HCT116 (cell line): ENCODE measurements at regions not wholly inside any gene's neighbourhood (a gene's known extent, or its start where the extent isn't known, plus 50 kb on each side); places are given as distances from the start of the nearest gene placed in this dataset.

Experiments
- ATAC-seq: fragments of 200-7000 bp; cut with Tn5 transposase; 2 replicates; pipeline ENCODE4 v1.9.1; 2020; ENCODE audit warnings: mild to moderate bottlenecking, moderate library complexity
- BruUV-seq: library from RNA; stranded (reverse); fragments of 400-500 nt; replicated peaks from 2 replicates; lab custom pipeline; 2021; lab: Mats Ljungman, UMichigan
- CTCF ChIA-PET: fragments of 300-600 bp; sonication (Branson Sonifier 250); formaldehyde crosslinking; loops from one replicate; lab custom pipeline; 2021; ENCODE audit warnings: antibody characterized with exemption; lab: Charles Lee
- POLR2A ChIA-PET: fragments of 300-600, 350-600 bp; sonication (Branson Sonifier 250); formaldehyde crosslinking; loops from one replicate; lab custom pipeline; 2021; ENCODE audit warnings: antibody characterized with exemption; lab: Charles Lee
- RAD21 ChIA-PET, 2 experiments: fragments of 300-600 bp; sonication (Branson Sonifier 250); formaldehyde crosslinking; loops; one replicate each; lab custom pipeline; 2023; ENCODE audit warnings: low total read pairs in 2 of 2; ENCODE audit not compliant: uncharacterized antibody in 2 of 2, unreplicated experiment in 2 of 2, low non-redundant PET in 1 of 2; lab: Charles Lee
- DNase-seq: peaks from one replicate; pipeline ENCODE4 v3.0.0-alpha.2; 2010; ENCODE audit warnings: low read depth, low spot score
- H2AFZ ChIP-seq: fragments of 200-600 bp; shearing (Covaris generic), sonication (generic); 2 replicates; pipeline ENCODE4 v1.6.1; 2017; ENCODE audit warnings: low read depth, mixed run types, mixed read lengths, antibody characterized with exemption, low read length; ENCODE audit not compliant: poor library complexity, severe bottlenecking
- H3K27ac ChIP-seq: 2 replicates; pipeline ENCODE4 v1.5.1; 2012; ENCODE audit warnings: low read depth, low read length
- H3K27me3 ChIP-seq: fragments of 200-600 bp; sonication (generic); 2 replicates; pipeline ENCODE4 v1.6.1; 2016; ENCODE audit warnings: mixed run types, low read length, mixed read lengths; ENCODE audit not compliant: insufficient read depth
- H3K36me3 ChIP-seq, 2 experiments: fragments of 200-500 bp in 1 of 2; fragments of 200-600 bp in 1 of 2; sonication (Bioruptor generic) in 1 of 2; sonication (generic) in 1 of 2; 2 replicates each; pipeline versions ENCODE4 v1.5.1 to v1.6.1; 2014 to 2016; ENCODE audit warnings: low read length in 2 of 2, inconsistent platforms in 1 of 2, mixed read lengths in 1 of 2, mixed run types in 1 of 2; ENCODE audit not compliant: insufficient read depth in 2 of 2, control insufficient read depth in 1 of 2
- H3K4me1 ChIP-seq, 2 experiments: fragments of 200-600 bp in 1 of 2; sonication (generic) in 1 of 2; 2 replicates each; pipeline versions ENCODE4 v1.5.1 to v1.6.1; 2012 to 2017; ENCODE audit warnings: low read length in 2 of 2, inconsistent platforms in 1 of 2, mild to moderate bottlenecking in 1 of 2, mixed read lengths in 1 of 2, mixed run types in 1 of 2, moderate library complexity in 1 of 2; ENCODE audit not compliant: insufficient read depth in 2 of 2, control insufficient read depth in 1 of 2
- H3K4me2 ChIP-seq: fragments of 200-600 bp; sonication (generic); 2 replicates; pipeline ENCODE4 v1.6.1; 2017; ENCODE audit warnings: mixed run types, low read length, mixed read lengths
- H3K4me3 ChIP-seq, 2 experiments: fragments of 200-600 bp in 1 of 2; sonication (generic) in 1 of 2; replicated peaks in 1 of 2; 2 replicates each; pipeline ENCODE4 v1.5.1; 2011 to 2016; ENCODE audit warnings: low read length in 2 of 2, control low read depth in 1 of 2, low read depth in 1 of 2, mild to moderate bottlenecking in 1 of 2, mixed read lengths in 1 of 2, mixed run types in 1 of 2
- H3K79me2 ChIP-seq: fragments of 200-600 bp; sonication (generic); 2 replicates; pipeline ENCODE4 v1.6.1; 2017; ENCODE audit warnings: mild to moderate bottlenecking, mixed run types, low read length, moderate library complexity, mixed read lengths; ENCODE audit not compliant: insufficient read depth
- H3K9ac ChIP-seq: fragments of 200-600 bp; sonication (generic); 2 replicates; pipeline ENCODE4 v1.6.1; 2016; ENCODE audit warnings: low read length, mixed read lengths
- H3K9me2 ChIP-seq: fragments of 200-600 bp; sonication (generic), shearing (Covaris generic); 2 replicates; pipeline ENCODE4 v1.6.1; 2017; ENCODE audit warnings: mixed run types, mild to moderate bottlenecking, moderate library complexity; ENCODE audit not compliant: insufficient read depth
- H3K9me3 ChIP-seq, 2 experiments: fragments of 200-500 bp in 1 of 2; fragments of 200-600 bp in 1 of 2; sonication (Bioruptor generic) in 1 of 2; sonication (generic) in 1 of 2; 2 replicates each; pipeline ENCODE4 v1.6.1; 2014 to 2017; ENCODE audit warnings: low read length in 2 of 2, mixed read lengths in 2 of 2, inconsistent platforms in 1 of 2, low read depth in 1 of 2, mild to moderate bottlenecking in 1 of 2, mixed run types in 1 of 2, moderate library complexity in 1 of 2; ENCODE audit not compliant: control insufficient read depth in 1 of 2, insufficient read depth in 1 of 2
- H4K20me1 ChIP-seq: fragments of 200-600 bp; sonication (generic), shearing (Covaris generic); 2 replicates; pipeline ENCODE4 v1.6.1; 2017; ENCODE audit warnings: mixed run types, mild to moderate bottlenecking, moderate library complexity; ENCODE audit not compliant: insufficient read depth
- ATF3 ChIP-seq: IDR thresholded peaks from 2 replicates; pipeline ENCODE4 v1.6.1; 2012
- CBX3 ChIP-seq: IDR thresholded peaks from 2 replicates; pipeline ENCODE4 v1.6.1; 2012; ENCODE audit warnings: low read depth
- EGR1 ChIP-seq: IDR thresholded peaks from 2 replicates; pipeline ENCODE4 v1.6.1; 2012; ENCODE audit warnings: low read depth
- ELF1 ChIP-seq: IDR thresholded peaks from 2 replicates; pipeline ENCODE4 v1.6.1; 2012; ENCODE audit warnings: low read depth, borderline replicate concordance
- EZH2phosphoT487 ChIP-seq: fragments of 200-600 bp; IDR thresholded peaks from 2 replicates; pipeline ENCODE4 v1.6.1; 2018; ENCODE audit warnings: antibody characterized with exemption, borderline replicate concordance
- FOSL1 ChIP-seq: IDR thresholded peaks from 2 replicates; pipeline ENCODE4 v1.6.1; 2012; ENCODE audit warnings: low read depth
- JUND ChIP-seq: IDR thresholded peaks from 2 replicates; pipeline ENCODE4 v1.6.1; 2012
- MAX ChIP-seq: IDR thresholded peaks from 2 replicates; pipeline ENCODE4 v1.6.1; 2012
- POLR2A ChIP-seq: IDR thresholded peaks from 2 replicates; pipeline ENCODE4 v1.7.0; 2011; ENCODE audit warnings: borderline replicate concordance; ENCODE audit not compliant: insufficient read depth, insufficient read length; ENCODE audit errors: extremely low read depth
- POLR2AphosphoS5 ChIP-seq: IDR thresholded peaks from 2 replicates; pipeline ENCODE4 v1.6.1; 2011; ENCODE audit warnings: mild to moderate bottlenecking, low read depth, low read length, moderate library complexity
- REST ChIP-seq: IDR thresholded peaks from 2 replicates; pipeline ENCODE4 v1.6.1; 2012; ENCODE audit warnings: low read depth
- SP1 ChIP-seq: IDR thresholded peaks from 2 replicates; pipeline ENCODE4 v1.6.1; 2012; ENCODE audit warnings: low read depth
- SRF ChIP-seq: IDR thresholded peaks from 2 replicates; pipeline ENCODE4 v1.6.1; 2012; ENCODE audit warnings: low read depth
- YY1 ChIP-seq: IDR thresholded peaks from 2 replicates; pipeline ENCODE4 v1.6.1; 2011; ENCODE audit warnings: low read length, low read depth, moderate library complexity, mild to moderate bottlenecking; ENCODE audit not compliant: insufficient replicate concordance; ENCODE audit errors: extremely low read depth
- ZNF274 ChIP-seq: fragments of 200-500 bp; sonication (Bioruptor generic); IDR thresholded peaks from 2 replicates; pipeline ENCODE4 v1.6.1; 2014; ENCODE audit warnings: mild to moderate bottlenecking, low read depth, low read length, inconsistent platforms
- intact Hi-C: fragments of 100-400 bp; cut with micrococcal nuclease; formaldehyde crosslinking; loops from 2 replicates; pipeline ENCODE4 v1.10.0; 2022

DNA sequence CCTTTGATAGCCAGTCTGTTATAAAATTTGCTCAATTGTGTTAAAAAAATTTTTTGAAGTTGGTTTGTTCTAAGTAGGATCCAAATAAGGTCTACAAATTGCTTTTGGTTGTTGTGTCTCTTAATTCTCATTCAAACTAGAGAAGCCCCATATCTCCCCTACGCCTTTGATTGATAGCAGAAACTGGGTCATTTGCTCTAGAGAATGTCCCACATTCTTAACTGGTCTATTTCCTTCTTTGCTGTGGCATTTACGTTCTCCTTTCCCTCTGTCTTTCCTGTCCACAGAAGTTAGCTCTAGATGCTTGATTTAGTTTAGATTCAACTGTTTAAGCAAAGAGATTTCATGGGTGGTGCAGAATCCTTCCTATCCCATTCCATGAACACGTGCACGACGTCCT is 174.6 kb upstream of the SVIL start:
- Histone ChIP-seq H3K27ac (no peak overlapping the region), H3K4me3 (no peak overlapping the region), H4K20me1 (no peaks in the 10 kb centered on the region), H3K36me3 (no peaks in the 10 kb centered on the region), H3K79me2 (no peaks in the 10 kb centered on the region), H3K9me2 (no peaks in the 10 kb centered on the region), H3K27me3 (no peaks in the 10 kb centered on the region), H3K9me3 (no peaks in the 10 kb centered on the region), H2AFZ (no peak overlapping the region), H3K9ac (no peak overlapping the region), H3K4me1 (peaks cover 3 to 22% of the 10 kb centered on the region in 2 experiments), H3K4me2 (no peak overlapping the region)
- intact Hi-C loops = no loop called here
- no peak for TF ChIP-seq POLR2A
- no peak for TF ChIP-seq FOSL1
- no peak for TF ChIP-seq SRF
- TF ChIP-seq MAX = no peak
- ChIA-PET POLR2A (no interaction called here), CTCF (no interaction called here), RAD21 (no interaction called here)
- no TSS peak for BruUV-seq
- DNase-seq (no peak), ATAC-seq (no peak)

GRCh38 chr10:29807163-29807806 is 172.5 kb upstream of the SVIL start:
- peak overlapping the region; percentile 52 for H2AFZ ChIP-seq
- no peaks in the 10 kb centered on the region for H3K27me3 ChIP-seq
- peak; percentile 46; the same call in 1 of the 2 replicates for ATAC-seq
- no peak overlapping the region for H3K9ac ChIP-seq
- no peaks in the 10 kb centered on the region for H3K9me2 ChIP-seq
- H3K36me3 ChIP-seq = no peaks in the 10 kb centered on the region
- no peaks in the 10 kb centered on the region for H4K20me1 ChIP-seq
- DNase-seq = no peak
- peak overlapping the region; percentile 35 for H3K4me2 ChIP-seq
- ChIA-PET RAD21 (no interaction called here), POLR2A (no interaction called here), CTCF (no interaction called here)
- H3K4me3 ChIP-seq = no peak overlapping the region
- no peak overlapping the region for H3K27ac ChIP-seq
- H3K9me3 ChIP-seq = no peaks in the 10 kb centered on the region
- intact Hi-C loops = no loop called here
- no peaks in the 10 kb centered on the region for H3K79me2 ChIP-seq
- peaks cover 15 to 39% of the 10 kb centered on the region in 2 experiments for H3K4me1 ChIP-seq
- no TSS peak for BruUV-seq
- TF ChIP-seq ELF1 (no peak), SP1 (no peak; the same call in 1 of the 2 replicates), REST (no peak), CBX3 (no peak), ATF3 (no peak), POLR2AphosphoS5 (no peak), MAX (no peak), SRF (no peak), YY1 (no peak), EGR1 (no peak), JUND (no peak), EZH2phosphoT487 (no peak), ZNF274 (no peak)
